ENCODE measurements at regions not wholly inside any gene's neighbourhood (a gene's known extent, or its start where the extent isn't known, plus 50 kb on each side); places are given as distances from the start of the nearest gene placed in this dataset.

DNA sequence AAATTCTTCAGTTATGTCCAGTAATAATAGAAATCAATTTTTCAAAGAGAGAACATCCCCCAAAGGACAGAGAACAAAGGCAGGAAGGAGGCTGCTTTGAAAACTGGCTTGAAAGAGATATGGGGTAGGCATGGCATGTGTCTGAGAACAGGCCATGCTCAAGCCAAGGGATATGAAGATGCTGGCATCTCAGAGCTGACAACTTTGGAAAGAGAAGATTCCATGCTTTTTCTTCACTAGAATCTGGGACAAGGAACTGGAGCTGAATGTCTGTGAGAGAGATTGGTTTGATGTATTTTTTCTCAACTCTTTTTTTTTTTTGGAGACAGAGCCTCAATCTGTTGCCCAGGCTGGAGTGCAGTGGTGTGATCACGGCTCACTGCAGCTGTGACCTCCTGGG lies 139.8 kb upstream of the DLX2 start:
- TF ChIP-seq, protein P1, sequence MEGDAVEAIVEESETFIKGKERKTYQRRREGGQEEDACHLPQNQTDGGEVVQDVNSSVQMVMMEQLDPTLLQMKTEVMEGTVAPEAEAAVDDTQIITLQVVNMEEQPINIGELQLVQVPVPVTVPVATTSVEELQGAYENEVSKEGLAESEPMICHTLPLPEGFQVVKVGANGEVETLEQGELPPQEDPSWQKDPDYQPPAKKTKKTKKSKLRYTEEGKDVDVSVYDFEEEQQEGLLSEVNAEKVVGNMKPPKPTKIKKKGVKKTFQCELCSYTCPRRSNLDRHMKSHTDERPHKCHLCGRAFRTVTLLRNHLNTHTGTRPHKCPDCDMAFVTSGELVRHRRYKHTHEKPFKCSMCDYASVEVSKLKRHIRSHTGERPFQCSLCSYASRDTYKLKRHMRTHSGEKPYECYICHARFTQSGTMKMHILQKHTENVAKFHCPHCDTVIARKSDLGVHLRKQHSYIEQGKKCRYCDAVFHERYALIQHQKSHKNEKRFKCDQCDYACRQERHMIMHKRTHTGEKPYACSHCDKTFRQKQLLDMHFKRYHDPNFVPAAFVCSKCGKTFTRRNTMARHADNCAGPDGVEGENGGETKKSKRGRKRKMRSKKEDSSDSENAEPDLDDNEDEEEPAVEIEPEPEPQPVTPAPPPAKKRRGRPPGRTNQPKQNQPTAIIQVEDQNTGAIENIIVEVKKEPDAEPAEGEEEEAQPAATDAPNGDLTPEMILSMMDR (IDR thresholded peaks at IDR 0.05; ENCODE audit: control insufficient read depth, insufficient read depth, low read depth, low read length, missing control alignments) = no peak
- H3K4me3 ChIP-seq (ENCODE audit: control insufficient read depth, low read depth, low read length) = no peak overlapping the region
- no peak for DNase-seq (ENCODE audit: low read depth)

DNA sequence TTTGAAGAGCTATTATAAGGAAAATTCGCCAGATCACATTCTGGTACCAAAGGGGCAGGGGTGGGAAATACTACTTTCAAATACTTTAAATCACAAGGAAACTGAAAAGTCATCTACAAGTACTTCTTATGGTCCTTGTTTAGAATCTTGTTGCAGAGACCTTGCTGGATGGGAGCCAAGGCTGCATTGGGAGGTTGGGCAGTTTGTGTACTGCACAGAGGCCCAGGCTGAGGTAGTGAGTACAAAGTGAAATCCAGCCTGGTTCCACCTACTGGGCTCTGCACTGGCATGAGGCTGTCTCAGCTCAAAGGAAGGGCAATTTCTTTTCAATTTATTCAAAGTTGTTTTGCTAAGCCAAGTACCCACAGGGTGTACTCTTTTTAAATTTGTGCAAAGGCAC lies 140.3 kb upstream of the DLX2 start:
- no peak for DNase-seq (ENCODE audit: low read depth)
- H3K4me3 ChIP-seq (ENCODE audit: control insufficient read depth, low read depth, low read length) = no peak overlapping the region

DNA sequence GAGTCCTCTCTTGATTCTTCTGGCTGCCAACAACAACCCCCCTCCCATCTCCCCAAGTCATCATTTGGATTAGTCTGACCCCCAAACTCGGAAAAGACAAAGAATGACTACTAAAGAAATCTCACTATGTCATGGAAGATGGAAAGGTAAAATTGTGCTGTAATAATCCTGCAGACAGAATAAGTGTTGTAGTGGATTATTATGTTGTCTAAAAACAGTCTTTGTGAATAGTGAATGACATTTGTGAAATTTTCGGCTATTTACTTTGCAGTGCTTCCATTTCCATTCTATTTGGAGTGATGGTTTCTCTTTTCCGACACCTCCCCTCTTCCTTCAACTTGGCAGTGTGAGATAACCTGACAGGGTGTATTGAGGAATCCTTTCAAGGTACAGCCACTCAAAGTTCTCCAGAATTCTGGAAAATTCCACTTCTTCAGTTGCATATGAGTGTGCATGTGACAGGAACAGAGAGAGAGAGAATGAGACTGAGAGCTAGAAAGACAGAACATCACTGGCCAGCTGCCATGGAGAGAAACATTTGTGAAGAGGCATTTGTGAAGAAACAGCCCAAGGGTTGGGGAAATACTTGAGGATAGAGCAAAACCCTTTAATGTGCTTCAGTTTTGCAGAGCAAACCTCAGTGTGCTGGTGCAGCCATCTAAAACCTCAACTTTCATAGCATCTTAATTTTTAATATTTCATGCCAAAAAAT lies 141.9 kb upstream of the DLX2 start:
- no peak overlapping the region for H3K4me3 ChIP-seq (ENCODE audit: control insufficient read depth, low read depth, low read length)
- TF ChIP-seq, protein P1 (IDR thresholded peaks at IDR 0.05; ENCODE audit: control insufficient read depth, insufficient read depth, low read depth, low read length, missing control alignments) = no peak
- DNase-seq (ENCODE audit: low read depth) = no peak

More for the DNA sequence above, 140.3 kb upstream of the DLX2 start:
- TF ChIP-seq, protein P1 (IDR thresholded peaks at IDR 0.05; ENCODE audit: control insufficient read depth, insufficient read depth, low read depth, low read length, missing control alignments) = no peak

DNA sequence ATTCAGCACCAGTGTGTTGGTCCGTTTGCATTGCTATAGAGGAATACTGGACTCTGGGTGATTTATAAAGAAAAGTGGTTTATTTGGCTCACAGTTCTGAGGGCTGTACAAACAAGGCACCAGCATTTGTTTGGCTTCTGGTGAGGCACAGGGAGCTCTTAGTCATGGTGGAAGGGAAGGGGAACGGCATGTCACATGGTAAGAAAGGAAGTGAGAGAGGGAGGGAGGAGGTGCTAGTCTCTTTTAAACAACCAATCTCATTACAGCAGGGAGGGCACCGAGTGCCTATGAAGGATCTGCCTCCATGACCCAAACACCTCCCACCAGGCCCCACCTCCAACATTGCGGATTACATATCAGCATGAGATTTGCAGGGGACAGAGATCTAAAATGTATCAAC lies 143.9 kb upstream of the DLX2 start:
- TF ChIP-seq, protein P1 (IDR thresholded peaks at IDR 0.05; ENCODE audit: control insufficient read depth, insufficient read depth, low read depth, low read length, missing control alignments) = no peak
- DNase-seq (ENCODE audit: low read depth) = no peak
- no peak overlapping the region for H3K4me3 ChIP-seq (ENCODE audit: control insufficient read depth, low read depth, low read length)

DNA sequence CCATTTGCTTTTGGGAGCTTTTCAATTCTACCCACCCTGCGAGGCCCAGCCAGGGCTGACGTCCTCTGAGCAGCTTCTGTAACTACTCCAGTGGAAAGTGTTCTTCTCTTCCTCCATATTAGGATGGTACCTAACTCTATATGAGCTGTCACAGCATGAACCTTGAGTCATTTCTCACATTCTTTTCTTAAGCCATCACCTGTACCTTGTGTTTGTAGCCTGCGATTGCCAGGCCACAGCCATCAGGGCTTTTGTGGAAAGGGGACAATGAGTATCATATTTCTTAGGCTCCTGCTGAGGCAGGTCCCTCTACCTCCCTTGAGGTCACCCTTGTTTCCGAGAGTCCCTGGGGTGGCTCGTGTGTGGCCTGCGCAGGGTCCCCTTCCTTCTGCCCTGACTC lies 144.5 kb upstream of the DLX2 start:
- no peak overlapping the region for H3K4me3 ChIP-seq (ENCODE audit: control insufficient read depth, low read depth, low read length)
- TF ChIP-seq, protein P1 (IDR thresholded peaks at IDR 0.05; ENCODE audit: control insufficient read depth, insufficient read depth, low read depth, low read length, missing control alignments) = no peak
- no peak for DNase-seq (ENCODE audit: low read depth)

DNA sequence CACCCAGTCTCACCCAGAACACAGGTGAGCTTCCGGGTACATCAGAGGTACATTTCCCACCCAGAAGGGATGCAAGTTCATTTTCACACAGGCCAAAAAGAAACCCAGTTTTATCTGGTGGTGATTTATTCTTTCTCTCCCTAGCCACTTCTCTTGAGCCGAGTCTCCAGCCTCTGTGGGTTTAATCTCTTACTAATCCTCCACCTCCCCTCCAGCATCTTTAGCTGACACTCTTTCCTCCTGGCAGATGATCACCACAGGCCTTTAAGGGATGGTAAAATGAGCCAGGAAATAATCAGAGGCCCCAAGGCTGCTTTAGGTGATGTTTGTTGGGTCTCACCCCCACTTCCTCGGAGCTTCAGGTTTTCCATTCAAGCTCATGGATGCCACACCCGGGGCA lies 145.7 kb upstream of the DLX2 start:
- TF ChIP-seq, protein P1 (IDR thresholded peaks at IDR 0.05; ENCODE audit: control insufficient read depth, insufficient read depth, low read depth, low read length, missing control alignments) = no peak

More for the DNA sequence above, 145.7 kb upstream of the DLX2 start:
- H3K4me3 ChIP-seq (ENCODE audit: control insufficient read depth, low read depth, low read length) = no peak overlapping the region
- no peak for DNase-seq (ENCODE audit: low read depth)
